Fibroblast of upper back skin (primary cell): ENCODE measurements at regions not wholly inside any gene's neighbourhood (a gene's known extent, or its start where the extent isn't known, plus 50 kb on each side); places are given as distances from the start of the nearest gene placed in this dataset.

Experiments used
- DNase-seq: peaks from one replicate; pipeline ENCODE4 v3.0.0-alpha.2; 2013

- DNase-seq = no peak
Measured at GRCh38 chr16:49121636-49122035, 160.0 kb downstream of the CBLN1 start.

GRCh38 chr16:49120631-49121030 lies 161.0 kb downstream of the CBLN1 start:
- no peak for DNase-seq

GRCh38 chr16:49116873-49117272 lies 164.8 kb downstream of the CBLN1 start:
- DNase-seq = no peak

- no peak for DNase-seq
Measured at GRCh38 chr16:49115956-49116355, 165.7 kb downstream of the CBLN1 start.

- DNase-seq = no peak
Measured at GRCh38 chr16:49112754-49113153, 168.9 kb downstream of the CBLN1 start.

GRCh38 chr16:49111351-49111750 lies 170.3 kb downstream of the CBLN1 start:
- DNase-seq = no peak

GRCh38 chr16:49108611-49109010 lies 173.0 kb downstream of the CBLN1 start:
- DNase-seq = no peak

GRCh38 chr16:49103298-49103697 lies 178.3 kb downstream of the CBLN1 start:
- DNase-seq = no peak

GRCh38 chr16:49101997-49102396 lies 179.6 kb downstream of the CBLN1 start:
- no peak for DNase-seq

- no peak for DNase-seq
Measured at GRCh38 chr16:49100366-49100765, 181.3 kb downstream of the CBLN1 start.

- DNase-seq = no peak
Measured at GRCh38 chr16:49097964-49098363, 183.7 kb downstream of the CBLN1 start.

GRCh38 chr16:49096176-49096945 lies 185.3 kb downstream of the CBLN1 start:
- no peak for DNase-seq

- DNase-seq = no peak
Measured at GRCh38 chr16:49095539-49095938, 186.1 kb downstream of the CBLN1 start.

GRCh38 chr16:49094471-49094870 lies 187.2 kb downstream of the CBLN1 start:
- DNase-seq = no peak

GRCh38 chr16:49093939-49094338 lies 187.7 kb downstream of the CBLN1 start:
- DNase-seq = no peak

- DNase-seq = no peak
Measured at GRCh38 chr16:49092704-49093103, 188.9 kb downstream of the CBLN1 start.

- no peak for DNase-seq
Measured at GRCh38 chr16:49089533-49089932, 192.1 kb downstream of the CBLN1 start.

- no peak for DNase-seq
Measured at GRCh38 chr16:49089039-49089438, 192.6 kb downstream of the CBLN1 start.

- DNase-seq = peak; percentile 27
Measured at GRCh38 chr16:49085686-49086085, 196.0 kb downstream of the CBLN1 start.

GRCh38 chr16:49084628-49085390 lies 196.8 kb downstream of the CBLN1 start:
- DNase-seq = no peak

- DNase-seq = no peak
Measured at GRCh38 chr16:49081554-49081953, 200.1 kb downstream of the CBLN1 start.

- DNase-seq = no peak
Measured at GRCh38 chr16:49081086-49081485, 200.6 kb downstream of the CBLN1 start.

GRCh38 chr16:49078571-49078970 lies 203.1 kb downstream of the CBLN1 start:
- no peak for DNase-seq

- DNase-seq = no peak
Measured at GRCh38 chr16:49078104-49078503, 203.5 kb downstream of the CBLN1 start.
